Stimulated activated CD4-positive, alpha-beta T cell treated with anti-CD3 and anti-CD28 coated beads, Interleukin-4, amount 100 ng/mL, for 1 hour (primary cell): ENCODE measurements at regions not wholly inside any gene's neighbourhood (a gene's known extent, or its start where the extent isn't known, plus 50 kb on each side); places are given as distances from the start of the nearest gene placed in this dataset.
"Not testable (repeated sequence)": the region's sequence is repeated elsewhere in the genome, so short reads cannot be mapped to it uniquely, and the experiment has no call there.

Source experiments
- DNase-seq: peaks from one replicate; pipeline ENCODE4 v3.0.0-alpha.2; 2020

DNA sequence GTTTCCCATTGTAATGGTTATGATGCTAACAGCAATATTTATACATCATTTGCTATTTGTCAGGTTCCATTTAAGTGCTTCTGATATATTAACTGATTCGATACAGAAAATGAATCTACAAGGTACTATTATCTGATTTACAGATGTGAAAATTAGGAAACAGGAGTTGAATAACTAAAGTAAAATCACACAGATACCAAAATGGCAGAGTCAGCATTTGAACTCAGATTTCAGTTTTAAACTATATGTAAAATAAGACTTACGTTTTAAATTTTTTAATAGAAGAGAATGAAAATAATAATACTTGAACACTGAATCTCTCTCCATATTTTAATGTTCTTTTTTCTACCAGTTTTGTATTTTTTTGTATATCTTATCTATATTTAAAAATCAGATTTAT lies 313.2 kb downstream of the MDFIC start:
- no peak for DNase-seq

DNA sequence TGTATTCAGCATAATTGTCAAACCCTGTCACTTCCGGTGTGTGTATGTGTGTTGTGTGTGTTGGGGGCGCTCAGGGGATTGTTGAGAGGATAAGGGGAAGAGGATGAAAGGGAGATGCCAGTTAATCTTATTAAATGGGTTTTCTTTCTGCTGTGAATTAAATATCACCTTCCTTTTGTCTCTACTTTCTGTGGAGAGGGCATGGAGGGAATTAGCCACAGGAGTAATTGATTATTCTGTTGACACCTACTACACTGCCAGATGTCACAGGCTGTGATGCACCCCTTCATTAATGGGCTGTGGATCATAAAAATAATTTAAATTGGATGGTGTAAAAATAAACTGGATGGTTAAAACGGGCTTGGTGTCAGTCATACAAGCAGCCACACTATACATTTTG lies 311.9 kb downstream of the MDFIC start:
- no peak for DNase-seq

DNA sequence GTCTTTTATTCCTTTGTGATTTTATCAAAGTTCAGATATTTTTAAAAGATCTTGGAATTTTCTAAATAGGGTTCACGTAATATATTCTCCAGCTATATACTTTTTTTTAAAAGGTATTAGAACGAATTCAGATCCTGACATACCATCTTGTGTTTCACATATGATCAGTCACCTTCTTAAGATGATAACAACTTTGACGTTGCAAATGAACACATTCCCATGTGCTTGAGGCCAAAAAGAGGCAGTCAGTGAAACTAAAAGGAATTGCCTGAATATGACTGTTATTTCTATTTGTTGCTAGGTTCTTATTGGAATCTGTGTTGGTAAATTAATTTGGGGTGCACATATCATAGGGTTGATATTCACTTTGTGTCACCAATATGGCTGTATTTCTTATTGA lies 310.1 kb downstream of the MDFIC start:
- DNase-seq = no peak

- DNase-seq = no peak
Observed at GRCh38 chr7:115230882-115231571, 309.1 kb downstream of the MDFIC start.

DNA sequence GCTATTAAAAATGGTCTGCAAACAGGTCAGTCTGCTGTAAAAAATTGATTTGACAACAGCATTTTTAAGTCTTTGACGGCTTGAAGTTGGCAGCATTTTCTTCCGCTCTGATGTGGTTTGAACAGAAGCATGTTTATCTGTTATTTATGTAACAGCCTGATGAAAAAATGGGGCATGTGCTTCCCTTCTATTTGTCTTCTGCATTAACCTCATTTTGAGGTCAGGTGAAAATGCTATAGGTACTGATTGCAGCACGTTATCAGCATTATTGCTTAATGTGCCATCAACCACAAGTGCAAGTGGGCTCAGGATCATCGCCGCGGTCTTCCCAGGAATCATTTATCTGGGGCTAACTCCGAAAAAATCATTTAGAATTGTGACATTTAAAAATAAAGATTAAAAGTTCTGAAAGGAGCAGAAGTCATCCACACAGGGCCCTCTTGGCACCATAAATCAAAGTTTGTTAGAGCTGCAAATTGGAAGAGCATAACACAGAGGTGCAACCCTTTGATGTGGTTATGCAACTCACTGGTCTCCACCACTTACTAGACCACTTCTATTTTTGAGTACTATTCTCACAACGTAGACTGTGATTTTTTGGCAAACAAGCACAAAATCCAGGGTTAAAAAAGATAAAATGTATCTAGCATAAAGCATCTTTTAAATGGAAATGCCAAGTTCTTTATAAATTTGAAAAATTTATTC lies 307.7 kb downstream of the MDFIC start:
- DNase-seq = no peak

DNA sequence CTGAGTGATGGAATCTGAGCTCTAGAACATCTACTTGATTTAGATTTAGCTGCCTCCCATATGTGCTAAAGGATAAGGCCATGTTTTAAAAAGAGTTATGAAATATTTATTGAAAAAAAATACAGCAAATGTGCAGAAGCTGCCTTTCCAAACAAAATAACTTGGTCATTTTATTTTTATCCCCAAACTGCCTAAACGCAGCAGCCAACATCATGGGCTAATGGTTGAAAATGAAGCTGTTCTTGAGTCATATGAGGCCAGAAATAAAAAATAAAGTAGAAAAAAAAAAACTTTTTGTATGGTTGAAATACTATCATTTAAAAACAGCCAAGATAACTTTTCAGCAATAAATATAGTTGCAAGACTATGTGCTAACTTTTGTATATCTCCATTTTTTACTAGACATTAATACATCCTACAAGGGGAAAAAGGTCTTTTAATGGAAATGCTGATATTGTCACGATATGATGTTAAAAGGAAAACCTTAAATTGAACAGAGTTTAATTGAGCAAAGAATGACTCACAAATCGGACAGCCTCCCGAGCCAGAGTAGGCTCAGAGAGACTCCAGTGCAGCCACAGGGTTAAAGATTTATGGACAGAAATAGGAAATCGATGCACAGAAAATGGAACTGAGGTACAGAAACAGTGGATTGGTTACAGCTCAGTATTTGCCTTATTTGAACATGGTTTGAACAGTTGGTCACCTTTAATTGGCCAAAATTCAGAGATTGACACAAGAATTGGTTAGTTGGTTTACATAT lies 305.8 kb downstream of the MDFIC start:
- DNase-seq = no peak

GRCh38 chr7:115226410-115226809 lies 304.5 kb downstream of the MDFIC start:
- no peak for DNase-seq

DNA sequence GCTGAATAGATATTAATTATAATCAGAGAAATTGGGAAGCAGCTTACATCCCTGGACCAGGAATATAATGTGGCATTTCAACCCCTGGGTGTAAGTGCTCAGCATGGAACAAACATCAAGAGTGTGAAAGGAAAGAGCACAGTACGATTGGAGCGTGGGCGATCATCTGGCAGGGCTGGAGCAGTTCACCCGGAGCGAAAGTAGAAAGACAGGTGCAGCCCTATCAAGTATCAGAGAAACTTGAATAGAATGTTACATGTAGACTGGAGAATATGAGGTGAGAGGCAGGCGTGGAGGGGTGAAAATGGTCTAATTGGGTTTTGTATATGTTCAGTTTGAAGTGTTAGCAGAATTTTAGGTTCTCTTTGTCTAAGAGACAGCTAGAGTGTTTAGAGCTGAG lies 303.0 kb downstream of the MDFIC start:
- no peak for DNase-seq

GRCh38 chr7:115223959-115224358 lies 302.1 kb downstream of the MDFIC start:
- no peak for DNase-seq

DNA sequence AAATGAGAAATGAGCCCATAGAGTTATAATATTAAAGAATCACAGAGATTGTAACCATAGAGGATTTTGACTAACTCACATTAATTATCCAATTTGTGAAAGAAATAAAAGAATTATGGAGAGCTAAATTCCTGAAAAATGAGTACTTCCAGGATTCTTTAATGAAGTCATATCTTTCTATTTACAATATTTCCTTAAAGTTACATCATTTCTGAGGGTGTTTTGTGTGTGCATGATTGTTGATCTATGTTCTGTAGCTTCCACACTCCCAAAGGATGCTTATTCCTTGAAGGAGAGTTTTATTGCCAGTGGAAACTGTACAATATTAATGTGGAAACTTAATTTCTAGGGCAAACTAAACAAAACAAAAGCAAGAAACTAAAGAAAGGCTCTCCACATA lies 299.6 kb downstream of the MDFIC start:
- no peak for DNase-seq

DNA sequence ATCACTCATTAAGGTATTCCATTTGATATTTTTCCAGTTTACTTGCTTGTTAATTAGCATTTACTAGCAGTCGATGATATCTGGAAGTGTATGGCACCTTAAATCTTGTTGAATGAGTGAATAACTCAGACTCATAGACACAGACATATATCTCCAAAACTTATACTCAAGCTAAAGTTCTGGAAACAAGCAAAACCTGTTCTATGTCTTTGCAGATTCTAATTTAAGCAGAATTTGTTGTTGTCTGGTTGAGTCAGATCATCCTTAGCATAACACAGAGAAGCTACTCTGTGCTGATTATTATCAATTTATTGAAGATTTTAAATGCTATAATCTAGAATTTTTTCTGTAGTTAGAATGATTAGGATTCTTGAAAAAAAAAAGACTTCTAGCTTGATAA lies 296.2 kb downstream of the MDFIC start:
- no peak for DNase-seq

DNA sequence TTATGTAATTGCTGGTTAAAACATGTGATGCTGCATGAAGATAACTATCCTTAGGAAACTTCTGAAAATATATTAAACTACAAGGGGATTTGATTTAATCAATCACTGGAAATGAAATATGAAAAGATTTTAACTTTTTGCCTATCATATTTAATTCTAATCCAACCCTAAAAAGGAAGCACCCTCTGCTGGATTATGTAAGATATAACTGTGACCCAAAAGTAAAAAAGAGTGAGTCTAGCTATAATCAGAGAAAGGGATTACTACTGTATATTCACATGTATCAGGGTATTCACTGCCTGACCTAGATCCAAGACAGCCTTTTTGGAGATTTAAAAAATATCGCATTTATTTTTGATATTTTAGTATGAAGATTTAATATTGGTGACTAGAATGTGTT lies 295.5 kb downstream of the MDFIC start:
- DNase-seq = no peak

DNA sequence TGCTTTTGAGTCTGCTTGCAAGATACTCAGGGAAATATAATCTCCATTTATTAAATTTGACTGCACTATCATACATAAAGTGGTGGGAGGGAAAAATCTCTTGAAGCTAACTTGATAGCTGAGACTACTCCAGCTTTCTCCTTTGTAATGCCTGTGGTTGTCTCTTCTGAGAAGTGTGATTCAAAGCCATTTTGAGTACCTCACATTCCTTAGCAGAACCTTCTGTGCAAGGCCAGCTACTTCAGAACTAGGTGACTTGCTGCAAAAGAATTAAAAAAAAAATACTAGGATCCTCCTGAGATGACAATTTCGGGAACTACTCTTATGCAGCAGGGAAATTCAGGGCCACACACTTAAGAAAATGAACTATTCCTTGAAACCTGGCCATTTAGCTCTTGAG lies 294.8 kb downstream of the MDFIC start:
- no peak for DNase-seq

DNA sequence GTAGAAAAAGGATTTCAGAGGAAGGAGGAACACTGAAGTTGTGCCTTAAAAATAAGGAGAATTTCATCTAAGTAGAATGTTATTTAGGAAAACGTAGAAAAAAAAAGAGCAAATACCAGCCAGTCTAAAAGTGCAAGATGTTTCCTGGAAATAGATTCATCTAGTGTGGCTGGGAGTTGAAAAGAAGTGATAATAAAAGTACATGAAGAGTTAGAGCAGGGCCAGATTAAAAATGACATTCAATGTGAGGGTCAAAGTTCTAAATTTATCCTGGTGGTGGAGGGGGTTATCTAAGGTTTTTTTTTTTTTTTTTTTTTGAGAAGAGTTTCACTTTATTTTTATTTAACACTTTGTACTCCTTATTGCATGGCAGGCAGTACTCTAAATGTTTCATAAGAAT lies 289.3 kb downstream of the MDFIC start:
- DNase-seq = no peak

- no peak for DNase-seq
Observed at GRCh38 chr7:115210552-115210951, 288.7 kb downstream of the MDFIC start.

GRCh38 chr7:115208710-115209560 lies 287.0 kb downstream of the MDFIC start:
- no peak for DNase-seq

- DNase-seq = not testable (repeated sequence)
Observed at GRCh38 chr7:115206374-115206773, 284.5 kb downstream of the MDFIC start.

- DNase-seq = no peak
Observed at GRCh38 chr7:115198143-115198542, 276.2 kb downstream of the MDFIC start.

DNA sequence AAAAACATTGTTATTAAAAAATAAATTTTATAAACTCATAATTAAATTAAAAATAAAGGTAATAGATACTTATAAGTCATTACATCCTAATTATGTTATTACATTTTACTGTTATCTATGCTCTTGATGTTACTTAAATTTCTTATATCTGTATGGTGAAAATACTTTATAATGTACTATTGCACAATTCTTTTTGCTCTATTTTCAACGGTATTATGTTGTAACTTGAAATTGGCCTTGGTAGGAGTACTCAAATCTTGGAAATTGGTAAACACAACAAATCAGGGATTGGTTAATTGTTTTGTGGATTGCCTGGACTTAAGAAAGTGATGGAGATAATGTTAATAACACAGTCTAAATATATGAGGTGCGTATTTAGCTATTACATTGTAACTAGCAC lies 273.3 kb downstream of the MDFIC start:
- no peak for DNase-seq

- no peak for DNase-seq
Observed at GRCh38 chr7:115191526-115191925, 269.6 kb downstream of the MDFIC start.

DNA sequence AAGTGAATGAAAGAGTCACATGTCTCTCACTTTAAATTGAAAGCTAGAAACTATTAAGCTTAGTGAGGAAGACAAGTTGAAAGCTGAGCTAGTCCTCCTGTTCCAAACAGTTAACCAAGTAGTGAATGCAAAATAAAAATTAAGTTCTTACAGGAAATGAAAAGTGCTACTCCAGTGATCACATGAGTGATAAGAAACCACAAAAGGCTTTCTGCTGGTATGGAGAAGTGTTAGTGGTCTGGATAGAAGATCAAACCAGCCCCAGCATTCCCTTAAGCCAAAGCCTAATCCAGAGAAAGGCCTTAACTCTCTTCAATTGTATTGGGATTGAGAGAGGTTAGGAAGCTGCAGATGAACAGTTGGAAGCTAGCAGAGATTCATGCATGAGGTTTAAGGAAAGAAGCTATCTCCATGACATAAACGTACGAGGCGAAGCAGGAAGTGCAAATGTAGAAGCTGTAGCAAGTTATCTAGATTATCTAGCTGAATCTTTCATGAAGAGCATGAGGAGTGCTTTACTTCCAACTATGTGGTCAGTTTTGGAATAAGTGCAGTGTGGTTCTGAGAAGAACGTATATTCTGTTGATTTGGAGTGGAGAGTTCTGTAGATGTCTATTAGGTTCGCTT lies 261.6 kb downstream of the MDFIC start:
- DNase-seq = no peak

DNA sequence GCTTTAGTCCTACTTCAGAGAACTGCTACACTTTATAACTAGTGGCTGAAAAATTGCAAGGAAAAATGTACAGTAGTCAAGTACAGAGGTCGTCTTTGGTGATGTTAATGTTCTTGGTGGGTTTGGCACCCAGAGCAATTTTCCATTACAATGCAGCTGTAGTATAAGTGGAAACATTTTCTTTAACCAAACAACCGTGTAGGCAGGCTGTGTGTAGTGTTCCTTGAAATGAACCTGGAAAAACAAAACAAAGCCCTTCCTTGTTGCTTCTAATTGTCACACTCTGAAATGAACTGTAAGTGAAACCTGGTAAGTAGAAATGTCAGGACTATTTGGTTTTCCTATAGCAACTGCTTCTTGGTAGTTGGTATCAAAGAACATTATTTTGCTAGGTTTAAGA lies 256.9 kb downstream of the MDFIC start:
- DNase-seq = no peak

GRCh38 chr7:115177823-115178222 lies 255.9 kb downstream of the MDFIC start:
- no peak for DNase-seq
